SK-N-SH treated with all-trans-retinoic acid at 6 μM for 48 hours (cell line): ENCODE measurements at regions not wholly inside any gene's neighbourhood (a gene's known extent, or its start where the extent isn't known, plus 50 kb on each side); places are given as distances from the start of the nearest gene placed in this dataset.

ENCODE experiments used
- ATAC-seq: fragments of 200-7000 bp; cut with Tn5 transposase; 3 replicates; pipeline ENCODE4 v1.9.1; 2020; ENCODE audit warnings: mild to moderate bottlenecking, moderate library complexity
- BACH2 ChIP-seq: fragments of 250-450 bp; sonication (Bioruptor Pico); IDR thresholded peaks from 2 replicates; pipeline ENCODE4 v1.9.0; 2021; ENCODE audit warnings: mild to moderate bottlenecking, borderline replicate concordance
- CSDC2 ChIP-seq: fragments of 250-450 bp; sonication (Bioruptor Pico); IDR thresholded peaks from 2 replicates; pipeline ENCODE4 v1.5.0; 2020; ENCODE audit warnings: mild to moderate bottlenecking, moderate library complexity
- CSRNP3 ChIP-seq: fragments of 250-450 bp; sonication (Bioruptor Pico); IDR thresholded peaks from 2 replicates; pipeline ENCODE4 v1.5.1; 2021; ENCODE audit warnings: mild to moderate bottlenecking, moderate library complexity
- ESRRG ChIP-seq: fragments of 250-450 bp; sonication (Bioruptor Pico); IDR thresholded peaks from 2 replicates; pipeline ENCODE4 v1.6.1; 2021; ENCODE audit warnings: mild to moderate bottlenecking
- GLIS3 ChIP-seq: fragments of 250-450 bp; sonication (Bioruptor Pico); IDR thresholded peaks from 2 replicates; pipeline ENCODE4 v1.5.0; 2020; ENCODE audit warnings: mild to moderate bottlenecking, moderate library complexity
- ISL1 ChIP-seq: fragments of 250-450 bp; sonication (Bioruptor Pico); IDR thresholded peaks from 2 replicates; pipeline ENCODE4 v2.1.2; 2022; ENCODE audit warnings: mild to moderate bottlenecking, moderate library complexity
- OSR1 ChIP-seq: fragments of 250-450 bp; sonication (Bioruptor Pico); IDR thresholded peaks from 2 replicates; pipeline ENCODE4 v1.8.0; 2022; ENCODE audit warnings: moderate library complexity, mild to moderate bottlenecking, inconsistent platforms
- PPARA ChIP-seq: fragments of 250-450 bp; sonication (Bioruptor Pico); IDR thresholded peaks from 2 replicates; pipeline ENCODE4 v1.5.0; 2020; ENCODE audit warnings: mild to moderate bottlenecking, borderline replicate concordance
- RARB ChIP-seq: fragments of 250-450 bp; sonication (Bioruptor Pico); IDR thresholded peaks from 2 replicates; pipeline ENCODE4 v1.8.0; 2021; ENCODE audit warnings: mild to moderate bottlenecking, moderate library complexity
- SNAI2 ChIP-seq: fragments of 250-450 bp; sonication (Bioruptor Pico); IDR thresholded peaks from 2 replicates; pipeline ENCODE4 v1.5.0; 2020; ENCODE audit warnings: mild to moderate bottlenecking, moderate library complexity
- TCF4 ChIP-seq: fragments of 250-450 bp; sonication (Bioruptor Pico); IDR thresholded peaks from 2 replicates; pipeline ENCODE4 v1.8.0; 2021; ENCODE audit warnings: mild to moderate bottlenecking, moderate library complexity, borderline replicate concordance
- TOX ChIP-seq: fragments of 250-450 bp; sonication (Bioruptor Pico); IDR thresholded peaks from 2 replicates; pipeline ENCODE4 v1.8.0; 2021; ENCODE audit warnings: mild to moderate bottlenecking, moderate library complexity, borderline replicate concordance
- ZC3H10 ChIP-seq: fragments of 250-450 bp; sonication (Bioruptor Pico); IDR thresholded peaks from 2 replicates; pipeline ENCODE4 v1.5.1; 2021; ENCODE audit warnings: mild to moderate bottlenecking, moderate library complexity
- ZFP3 ChIP-seq: fragments of 250-450 bp; sonication (Bioruptor Pico); IDR thresholded peaks from 2 replicates; pipeline ENCODE4 v1.5.0; 2020; ENCODE audit warnings: mild to moderate bottlenecking, moderate library complexity
- ZFP30 ChIP-seq: fragments of 450-650 bp; formaldehyde crosslinking; IDR thresholded peaks from 2 replicates; pipeline ENCODE4 v1.5.0; 2022; ENCODE audit warnings: mild to moderate bottlenecking, moderate library complexity
- ZNF565 ChIP-seq: fragments of 450-650 bp; formaldehyde crosslinking; conservative IDR thresholded peaks from 2 replicates; pipeline ENCODE4 v1.5.0; 2020; ENCODE audit warnings: low read depth, mild to moderate bottlenecking, moderate library complexity
- ZNF8 ChIP-seq: fragments of 450-650 bp; formaldehyde crosslinking; IDR thresholded peaks from 2 replicates; pipeline ENCODE4 v1.5.0; 2020; ENCODE audit warnings: mild to moderate bottlenecking, moderate library complexity
- TF ChIP-seq, protein P1 (sequence below): fragments of 250-450 bp; sonication (Bioruptor Pico); IDR thresholded peaks from 2 replicates; pipeline ENCODE4 v1.8.0; 2020; ENCODE audit warnings: mild to moderate bottlenecking, moderate library complexity, borderline replicate concordance
- TF ChIP-seq, protein P2 (sequence below): fragments of 250-450 bp; sonication (Bioruptor Pico); IDR thresholded peaks from 2 replicates; pipeline ENCODE4 v1.5.1; 2020; ENCODE audit warnings: low read depth, mild to moderate bottlenecking, moderate library complexity
- TF ChIP-seq, protein P3 (sequence below): fragments of 250-450 bp; sonication (Bioruptor Pico); IDR thresholded peaks from 2 replicates; pipeline ENCODE4 v1.5.0; 2020; ENCODE audit warnings: mild to moderate bottlenecking, moderate library complexity

DNA sequence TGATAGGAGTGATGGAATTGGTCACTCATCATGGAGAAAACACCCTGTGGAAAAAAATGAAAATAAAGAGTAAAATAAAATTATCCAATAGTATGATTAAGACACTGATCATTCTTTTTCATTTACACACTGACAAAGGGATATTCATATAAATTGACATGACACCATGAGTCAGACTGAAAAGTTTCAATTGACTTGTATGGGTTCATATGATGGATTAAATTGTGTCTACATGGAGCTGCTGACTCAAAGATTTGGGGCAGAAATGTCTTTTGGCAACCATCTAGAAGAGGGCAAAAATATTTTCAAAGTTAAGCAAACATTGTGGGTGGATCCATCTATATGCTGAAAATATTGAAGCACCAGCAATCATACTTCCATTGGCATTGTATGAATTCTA is 153.4 kb upstream of the PPP3CA start:
- TF ChIP-seq ZFP30 (CRISPR knock-in tag) (no peak), TOX (CRISPR knock-in tag) (no peak), ZNF8 (CRISPR knock-in tag) (no peak), ZC3H10 (CRISPR knock-in tag) (no peak), ESRRG (CRISPR knock-in tag) (no peak), ZFP3 (CRISPR knock-in tag) (no peak), GLIS3 (CRISPR knock-in tag) (no peak), SNAI2 (CRISPR knock-in tag) (no peak), ZNF565 (CRISPR knock-in tag) (no peak)
- TF ChIP-seq, protein P1, sequence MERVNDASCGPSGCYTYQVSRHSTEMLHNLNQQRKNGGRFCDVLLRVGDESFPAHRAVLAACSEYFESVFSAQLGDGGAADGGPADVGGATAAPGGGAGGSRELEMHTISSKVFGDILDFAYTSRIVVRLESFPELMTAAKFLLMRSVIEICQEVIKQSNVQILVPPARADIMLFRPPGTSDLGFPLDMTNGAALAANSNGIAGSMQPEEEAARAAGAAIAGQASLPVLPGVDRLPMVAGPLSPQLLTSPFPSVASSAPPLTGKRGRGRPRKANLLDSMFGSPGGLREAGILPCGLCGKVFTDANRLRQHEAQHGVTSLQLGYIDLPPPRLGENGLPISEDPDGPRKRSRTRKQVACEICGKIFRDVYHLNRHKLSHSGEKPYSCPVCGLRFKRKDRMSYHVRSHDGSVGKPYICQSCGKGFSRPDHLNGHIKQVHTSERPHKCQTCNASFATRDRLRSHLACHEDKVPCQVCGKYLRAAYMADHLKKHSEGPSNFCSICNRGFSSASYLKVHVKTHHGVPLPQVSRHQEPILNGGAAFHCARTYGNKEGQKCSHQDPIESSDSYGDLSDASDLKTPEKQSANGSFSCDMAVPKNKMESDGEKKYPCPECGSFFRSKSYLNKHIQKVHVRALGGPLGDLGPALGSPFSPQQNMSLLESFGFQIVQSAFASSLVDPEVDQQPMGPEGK, result no peak
- TF ChIP-seq, protein P2, sequence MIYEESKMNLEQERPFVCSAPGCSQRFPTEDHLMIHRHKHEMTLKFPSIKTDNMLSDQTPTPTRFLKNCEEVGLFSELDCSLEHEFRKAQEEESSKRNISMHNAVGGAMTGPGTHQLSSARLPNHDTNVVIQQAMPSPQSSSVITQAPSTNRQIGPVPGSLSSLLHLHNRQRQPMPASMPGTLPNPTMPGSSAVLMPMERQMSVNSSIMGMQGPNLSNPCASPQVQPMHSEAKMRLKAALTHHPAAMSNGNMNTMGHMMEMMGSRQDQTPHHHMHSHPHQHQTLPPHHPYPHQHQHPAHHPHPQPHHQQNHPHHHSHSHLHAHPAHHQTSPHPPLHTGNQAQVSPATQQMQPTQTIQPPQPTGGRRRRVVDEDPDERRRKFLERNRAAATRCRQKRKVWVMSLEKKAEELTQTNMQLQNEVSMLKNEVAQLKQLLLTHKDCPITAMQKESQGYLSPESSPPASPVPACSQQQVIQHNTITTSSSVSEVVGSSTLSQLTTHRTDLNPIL (CRISPR knock-in tag), result no peak
- TF ChIP-seq, all 23 proteins: peak for 0
- no peak for ATAC-seq

DNA sequence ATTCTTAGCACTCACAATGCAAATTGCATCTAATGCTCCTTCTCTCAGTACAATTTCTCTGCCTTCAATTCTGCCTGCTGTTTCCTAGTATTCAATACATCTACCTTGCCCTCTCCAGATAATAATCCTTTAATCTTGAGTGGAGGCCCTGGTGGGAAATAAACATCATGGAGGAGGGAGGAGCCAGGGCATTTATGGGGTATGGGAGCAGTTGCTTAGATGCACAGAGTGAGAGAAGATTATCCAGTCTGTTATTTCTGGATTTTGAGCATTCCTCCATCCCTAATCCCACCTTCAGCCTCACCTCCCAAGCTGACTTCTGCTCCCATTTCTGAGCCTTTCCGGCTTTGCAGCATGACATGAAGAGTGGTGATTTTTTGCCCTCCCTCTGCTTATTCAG is 127.9 kb upstream of the PPP3CA start:
- TF ChIP-seq ZFP30 (CRISPR knock-in tag) (no peak), PPARA (no peak), TOX (CRISPR knock-in tag) (no peak), CSDC2 (CRISPR knock-in tag) (no peak), SNAI2 (CRISPR knock-in tag) (no peak), BACH2 (CRISPR knock-in tag) (no peak)
- no peak for ATAC-seq

DNA sequence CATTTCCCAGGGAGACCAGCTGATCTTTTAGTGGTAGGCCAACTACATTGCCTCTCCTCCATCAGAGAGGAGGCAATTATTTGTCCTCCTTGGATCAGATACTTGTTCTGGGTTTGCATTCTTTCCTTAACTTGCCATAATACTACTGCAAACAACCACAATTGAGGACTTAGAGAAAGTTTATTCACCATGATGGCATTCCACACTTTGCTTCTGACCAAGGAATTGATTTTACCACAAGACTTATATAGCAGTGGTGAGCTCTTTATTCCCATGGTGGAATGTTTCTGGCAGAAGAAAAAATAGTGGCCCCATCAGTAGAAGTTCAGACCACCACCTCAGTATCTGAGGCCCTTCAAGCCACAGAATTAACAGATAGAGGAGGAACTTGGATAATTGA is 123.9 kb upstream of the PPP3CA start:
- TF ChIP-seq ISL1 (no peak), ZFP30 (CRISPR knock-in tag) (no peak), PPARA (no peak), SNAI2 (CRISPR knock-in tag) (no peak), OSR1 (CRISPR knock-in tag) (no peak), ZNF8 (CRISPR knock-in tag) (no peak), TCF4 (CRISPR knock-in tag) (no peak), RARB (CRISPR knock-in tag) (no peak), ESRRG (CRISPR knock-in tag) (no peak), CSRNP3 (no peak)
- TF ChIP-seq, protein P1, result no peak
- TF ChIP-seq, protein P2 (CRISPR knock-in tag), result no peak
- TF ChIP-seq, protein P3, sequence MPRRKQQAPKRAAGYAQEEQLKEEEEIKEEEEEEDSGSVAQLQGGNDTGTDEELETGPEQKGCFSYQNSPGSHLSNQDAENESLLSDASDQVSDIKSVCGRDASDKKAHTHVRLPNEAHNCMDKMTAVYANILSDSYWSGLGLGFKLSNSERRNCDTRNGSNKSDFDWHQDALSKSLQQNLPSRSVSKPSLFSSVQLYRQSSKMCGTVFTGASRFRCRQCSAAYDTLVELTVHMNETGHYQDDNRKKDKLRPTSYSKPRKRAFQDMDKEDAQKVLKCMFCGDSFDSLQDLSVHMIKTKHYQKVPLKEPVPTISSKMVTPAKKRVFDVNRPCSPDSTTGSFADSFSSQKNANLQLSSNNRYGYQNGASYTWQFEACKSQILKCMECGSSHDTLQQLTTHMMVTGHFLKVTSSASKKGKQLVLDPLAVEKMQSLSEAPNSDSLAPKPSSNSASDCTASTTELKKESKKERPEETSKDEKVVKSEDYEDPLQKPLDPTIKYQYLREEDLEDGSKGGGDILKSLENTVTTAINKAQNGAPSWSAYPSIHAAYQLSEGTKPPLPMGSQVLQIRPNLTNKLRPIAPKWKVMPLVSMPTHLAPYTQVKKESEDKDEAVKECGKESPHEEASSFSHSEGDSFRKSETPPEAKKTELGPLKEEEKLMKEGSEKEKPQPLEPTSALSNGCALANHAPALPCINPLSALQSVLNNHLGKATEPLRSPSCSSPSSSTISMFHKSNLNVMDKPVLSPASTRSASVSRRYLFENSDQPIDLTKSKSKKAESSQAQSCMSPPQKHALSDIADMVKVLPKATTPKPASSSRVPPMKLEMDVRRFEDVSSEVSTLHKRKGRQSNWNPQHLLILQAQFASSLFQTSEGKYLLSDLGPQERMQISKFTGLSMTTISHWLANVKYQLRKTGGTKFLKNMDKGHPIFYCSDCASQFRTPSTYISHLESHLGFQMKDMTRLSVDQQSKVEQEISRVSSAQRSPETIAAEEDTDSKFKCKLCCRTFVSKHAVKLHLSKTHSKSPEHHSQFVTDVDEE (CRISPR knock-in tag), result no peak
- no peak for ATAC-seq
